ENCODE measurements at regions not wholly inside any gene's neighbourhood (a gene's known extent, or its start where the extent isn't known, plus 50 kb on each side); places are given as distances from the start of the nearest gene placed in this dataset.
A peak's percentile ranks its signal among the peaks of the same experiment; 100 is the strongest.
"Not testable (repeated sequence)": the region's sequence is repeated elsewhere in the genome, so short reads cannot be mapped to it uniquely, and the experiment has no call there.

DNA sequence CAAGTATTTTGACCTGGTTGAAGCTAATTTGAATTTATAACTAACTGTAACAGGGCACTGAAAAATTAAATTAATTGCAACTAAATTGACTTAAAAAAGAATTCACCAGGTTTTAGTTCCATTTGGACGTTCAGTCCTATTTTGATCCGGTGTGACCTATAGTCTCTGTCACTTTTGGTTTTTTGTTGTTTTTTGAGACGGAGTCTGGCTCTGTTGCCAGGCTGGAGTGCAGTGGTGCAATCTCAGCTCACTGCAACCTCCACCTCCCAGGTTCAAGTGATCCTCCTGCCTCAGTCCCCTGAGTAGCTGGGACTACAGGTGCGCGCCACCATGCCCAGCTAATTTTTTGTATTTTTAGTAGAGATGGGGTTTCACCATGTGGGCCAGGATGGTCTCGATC lies 91.2 kb downstream of the GADD45G start:
- not testable (repeated sequence) for DNase-seq (ENCODE audit: low spot score)

- no peak for DNase-seq (ENCODE audit: low spot score)
These were observed 92.0 kb downstream of the GADD45G start for GRCh38 chr9:89696780-89697179.

DNA sequence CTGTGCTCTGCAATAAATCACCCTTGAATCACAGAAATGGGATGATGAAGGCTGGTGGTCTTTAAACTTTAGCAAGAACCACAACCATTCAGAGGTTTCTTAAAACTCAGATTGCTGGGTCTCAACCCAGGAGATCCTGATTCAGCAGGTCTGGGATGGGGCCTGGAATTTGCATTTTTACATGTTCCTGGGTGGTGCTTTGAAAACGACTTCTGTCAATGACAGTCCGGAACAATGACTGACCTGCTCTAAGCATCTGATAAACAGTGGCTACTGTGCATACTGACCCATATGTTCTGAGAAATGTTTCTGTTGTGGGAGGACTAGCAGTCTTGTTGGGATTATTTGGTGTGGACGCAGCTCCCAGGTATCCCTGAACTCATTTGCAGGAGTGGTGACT lies 92.7 kb downstream of the GADD45G start:
- no peak for DNase-seq (ENCODE audit: low spot score)

DNA sequence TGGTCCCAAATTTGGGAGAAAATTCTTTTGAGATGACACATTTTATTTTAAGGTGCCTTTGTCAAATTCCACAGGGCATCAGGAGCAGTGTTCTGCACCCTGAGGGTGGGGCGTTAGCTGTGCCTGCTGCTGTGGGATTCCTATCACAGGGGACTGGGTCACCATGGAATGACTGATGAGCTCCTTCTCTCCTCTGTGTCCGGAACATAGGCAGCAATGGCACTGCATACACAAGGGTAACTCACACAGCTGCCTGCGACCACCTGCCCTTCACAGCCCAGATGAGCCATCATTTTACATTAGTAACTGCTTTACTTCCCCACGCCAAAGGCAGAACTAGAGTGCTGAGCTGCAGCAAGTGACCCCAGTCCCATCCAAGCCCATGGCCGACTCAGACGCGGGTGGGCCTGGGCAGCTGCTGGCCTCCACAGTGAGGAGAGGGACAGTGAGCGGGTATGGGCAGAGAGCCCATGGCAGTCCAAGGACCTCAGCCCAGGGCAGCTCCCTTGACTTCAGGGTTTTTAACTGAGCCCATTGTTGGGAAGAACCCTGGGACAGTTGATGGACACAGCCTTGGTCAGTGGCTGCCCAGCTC lies 93.7 kb downstream of the GADD45G start:
- DNase-seq (ENCODE audit: low spot score), result no peak

GRCh38 chr9:89699646-89700045 lies 94.8 kb downstream of the GADD45G start:
- DNase-seq (ENCODE audit: low spot score), result no peak

DNA sequence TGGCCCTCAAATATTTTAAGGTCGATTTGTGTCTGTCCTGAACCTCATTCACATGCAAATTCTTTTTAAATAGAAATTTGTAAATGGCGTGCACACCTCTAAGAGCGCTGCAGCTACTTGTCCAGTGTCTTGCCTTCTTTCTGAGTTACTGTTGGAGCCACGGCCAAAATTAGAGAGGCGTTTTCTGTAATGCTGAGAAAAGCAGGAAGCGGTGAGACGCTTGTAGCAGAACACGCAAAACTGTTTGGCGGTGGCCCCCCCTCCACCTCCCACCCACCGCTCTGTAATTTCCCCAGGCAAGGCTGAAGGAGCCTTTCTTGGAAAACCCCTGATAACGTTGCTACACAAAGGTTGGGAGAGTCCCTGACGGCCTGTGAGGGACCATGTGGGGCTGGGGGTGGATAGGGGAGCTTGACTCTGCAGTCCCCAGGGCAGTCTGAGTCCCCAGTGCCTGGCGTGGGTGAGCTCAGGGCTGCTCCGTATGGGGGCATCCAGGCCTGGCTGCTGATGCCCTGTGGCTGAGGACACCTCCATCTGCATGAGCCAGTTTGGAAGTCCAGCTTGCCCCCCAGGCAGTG lies 96.5 kb downstream of the GADD45G start:
- DNase-seq (ENCODE audit: low spot score), result peak; percentile 69

- no peak for DNase-seq (ENCODE audit: low spot score)
These were observed 97.6 kb downstream of the GADD45G start for GRCh38 chr9:89702401-89702800.

- no peak for DNase-seq (ENCODE audit: low spot score)
These were observed 100.8 kb downstream of the GADD45G start for GRCh38 chr9:89705651-89706050.

DNA sequence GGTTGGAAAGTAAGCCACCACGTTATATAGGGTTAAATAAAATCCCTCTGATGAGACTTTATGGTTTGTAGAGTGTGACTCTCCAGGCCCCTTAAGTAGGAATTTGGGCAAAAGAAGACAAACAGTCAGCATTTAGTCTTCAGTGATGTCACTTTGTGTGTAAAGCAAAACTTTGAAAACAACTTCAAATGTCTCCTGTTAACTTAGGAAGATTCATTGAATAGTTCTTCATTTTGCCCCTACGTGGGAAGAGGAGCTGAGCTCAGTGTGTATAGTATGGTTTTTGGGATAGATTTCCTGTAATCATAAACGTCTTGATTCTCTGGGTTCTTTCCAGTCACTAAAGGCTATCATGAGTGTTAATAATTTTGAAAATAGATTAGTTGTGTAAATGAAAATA lies 101.3 kb downstream of the GADD45G start:
- DNase-seq (ENCODE audit: low spot score), result no peak

DNA sequence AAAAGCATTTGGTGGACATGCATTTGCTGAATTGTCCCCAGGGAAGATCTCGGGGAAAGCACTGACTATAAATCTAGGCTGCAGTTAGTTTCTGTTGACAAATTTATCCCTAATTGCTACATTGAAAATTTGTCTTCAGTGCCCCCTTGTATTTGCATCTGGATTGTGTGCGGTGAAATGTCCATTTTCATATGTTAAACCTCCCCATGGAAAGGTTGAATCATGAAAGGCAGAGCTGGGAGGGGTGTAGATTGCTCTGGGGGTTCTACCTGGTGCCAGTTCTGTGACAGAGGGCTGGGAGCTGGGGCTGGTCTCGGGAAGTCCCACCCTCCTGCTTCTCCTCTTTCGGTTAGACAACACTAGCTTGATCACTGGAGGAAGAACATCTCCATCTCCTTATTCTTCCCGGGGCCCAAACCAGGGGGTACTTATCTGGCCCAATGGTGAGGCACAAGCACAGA lies 101.9 kb downstream of the GADD45G start:
- DNase-seq (ENCODE audit: low spot score), result no peak

GRCh38 chr9:89710697-89711096 lies 105.9 kb downstream of the GADD45G start:
- DNase-seq (ENCODE audit: low spot score), result no peak

DNA sequence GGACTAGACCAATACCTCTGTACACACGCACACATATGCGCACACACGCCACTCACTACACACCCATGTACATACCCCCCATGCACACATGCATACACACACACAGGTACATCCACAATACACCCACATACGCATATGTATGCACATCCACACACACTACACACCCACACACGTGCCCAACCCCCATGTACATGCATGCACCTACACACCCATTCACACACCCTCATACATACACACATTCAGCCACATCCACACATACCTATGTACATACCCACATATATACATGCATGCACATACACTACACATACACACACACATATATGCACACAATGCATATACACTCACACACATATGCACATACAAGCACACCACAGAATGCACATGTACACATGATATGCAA lies 107.1 kb downstream of the GADD45G start:
- DNase-seq (ENCODE audit: low spot score), result no peak

DNA sequence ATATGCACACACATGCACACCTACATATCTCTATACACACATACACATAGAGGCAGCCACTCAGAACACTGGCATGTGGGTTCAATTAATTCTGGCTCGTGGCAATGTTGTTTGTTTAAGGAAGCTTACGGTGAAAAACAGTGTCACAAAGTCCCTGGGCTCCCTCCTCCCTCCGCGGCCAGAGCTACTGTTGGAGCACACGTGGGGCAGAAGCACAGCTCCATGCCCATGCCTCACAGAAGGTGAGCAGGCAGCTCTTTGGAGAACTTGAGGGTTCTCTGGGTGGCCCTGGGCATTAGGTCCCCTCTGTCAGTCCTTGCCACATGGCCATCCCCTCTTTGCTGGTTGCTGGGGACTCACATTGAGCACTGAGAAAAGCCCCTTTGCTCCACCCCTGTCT lies 107.5 kb downstream of the GADD45G start:
- no peak for DNase-seq (ENCODE audit: low spot score)

DNA sequence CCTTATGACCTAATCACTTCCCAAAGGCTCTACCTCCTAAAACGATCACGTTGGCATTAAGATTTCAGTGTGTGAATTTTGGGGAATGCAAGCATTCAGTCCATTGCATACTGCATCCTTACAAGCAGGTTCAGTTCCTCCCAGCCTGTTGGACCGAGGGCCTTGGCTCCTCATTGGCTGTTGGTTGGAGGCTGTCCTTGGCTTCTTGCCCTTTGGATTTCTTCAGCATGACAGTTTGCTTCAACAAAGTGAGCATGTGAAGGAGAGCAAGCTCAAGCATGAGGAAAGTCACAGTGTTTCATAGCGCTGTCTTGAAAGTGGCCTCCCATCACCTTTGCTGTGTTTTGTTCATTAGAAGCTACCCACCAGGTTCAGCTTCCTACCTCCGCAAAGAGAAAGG lies 109.5 kb downstream of the GADD45G start:
- no peak for DNase-seq (ENCODE audit: low spot score)

- peak; percentile 45 for DNase-seq (ENCODE audit: low spot score)
These were observed 110.6 kb downstream of the GADD45G start for GRCh38 chr9:89715318-89715858.

GRCh38 chr9:89715881-89716280 lies 111.1 kb downstream of the GADD45G start:
- no peak for DNase-seq (ENCODE audit: low spot score)

DNA sequence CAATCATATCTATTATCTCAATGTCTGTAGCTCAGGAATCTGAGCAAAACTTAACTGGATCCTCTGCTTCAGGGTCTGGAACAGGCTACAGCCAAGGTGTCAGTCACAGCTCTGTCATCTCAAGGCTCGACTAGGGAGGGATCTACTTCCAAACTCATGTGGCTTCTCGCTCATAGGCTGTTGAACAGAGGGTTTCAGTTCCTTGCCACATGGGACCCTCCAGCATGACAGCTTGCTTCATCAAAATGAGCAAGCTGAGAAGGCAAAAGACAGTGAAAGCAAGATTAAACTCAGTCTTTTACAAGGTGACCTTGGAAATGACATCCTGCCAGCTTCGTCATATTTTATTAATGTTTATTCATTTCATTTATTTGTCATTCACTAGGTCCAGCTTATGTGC lies 111.7 kb downstream of the GADD45G start:
- no peak for DNase-seq (ENCODE audit: low spot score)

DNA sequence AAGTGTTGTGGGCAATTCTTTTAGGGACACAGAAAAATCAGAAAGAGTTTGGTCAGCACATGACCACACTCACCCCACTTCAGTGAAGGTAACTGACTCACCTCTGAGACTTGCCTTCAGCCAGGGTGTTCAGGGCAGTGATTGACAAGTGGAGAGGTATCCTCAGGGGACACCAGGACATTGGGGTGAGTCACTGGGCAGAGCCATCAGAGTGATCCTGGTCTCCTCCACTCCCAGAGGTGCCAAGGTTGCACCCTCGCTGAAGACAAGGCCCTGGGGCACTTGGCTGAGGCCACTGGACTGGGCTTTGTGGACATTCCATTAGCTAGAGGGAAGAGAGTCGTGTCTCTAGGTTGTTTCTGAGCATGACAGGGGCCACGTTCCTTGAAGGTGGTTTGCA lies 113.4 kb downstream of the GADD45G start:
- DNase-seq (ENCODE audit: low spot score), result no peak

DNA sequence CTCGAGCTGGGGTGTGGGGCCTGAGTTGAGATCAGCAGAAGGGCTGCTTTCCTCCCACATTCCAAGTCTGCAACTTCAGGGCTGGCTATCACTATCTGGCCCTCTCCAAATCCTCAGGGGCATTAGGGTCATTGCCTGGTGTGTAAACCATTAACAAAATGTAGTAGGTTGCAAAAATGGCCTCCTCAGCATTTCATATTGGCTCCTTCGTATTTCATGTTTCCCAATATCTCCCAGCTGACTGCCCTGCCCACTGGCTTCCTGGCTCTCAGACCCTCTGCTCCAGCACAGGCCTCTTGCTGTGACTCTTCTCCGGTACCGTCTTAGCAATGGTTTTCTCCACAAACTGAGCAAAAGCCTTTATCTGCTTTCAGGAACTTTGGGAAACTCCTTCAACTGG lies 113.8 kb downstream of the GADD45G start:
- DNase-seq (ENCODE audit: low spot score), result no peak

- no peak for DNase-seq (ENCODE audit: low spot score)
These were observed 114.4 kb downstream of the GADD45G start for GRCh38 chr9:89719202-89719601.

DNA sequence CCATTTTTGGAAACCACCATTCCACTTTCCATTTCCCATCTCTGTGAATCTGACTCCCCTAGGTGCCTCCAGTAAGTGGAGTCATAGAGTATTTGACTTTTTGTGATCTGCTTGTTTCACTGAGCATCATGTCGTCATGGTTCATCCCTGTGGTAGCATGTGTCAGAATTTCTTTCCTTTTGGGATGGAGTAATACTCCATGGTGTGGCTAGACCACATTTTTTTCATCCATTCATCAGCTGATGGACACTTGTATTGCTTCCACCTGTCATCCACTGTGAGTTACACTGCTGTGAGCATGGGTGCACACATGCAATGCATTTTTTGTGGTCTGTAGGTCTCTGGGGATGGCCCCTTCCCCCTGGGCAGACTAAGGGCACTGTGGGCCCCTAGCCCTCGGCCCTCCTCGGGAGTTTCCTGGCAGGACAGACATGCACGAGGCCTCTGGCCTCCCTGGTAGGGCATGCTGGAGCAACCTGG lies 115.9 kb downstream of the GADD45G start:
- DNase-seq (ENCODE audit: low spot score), result no peak

DNA sequence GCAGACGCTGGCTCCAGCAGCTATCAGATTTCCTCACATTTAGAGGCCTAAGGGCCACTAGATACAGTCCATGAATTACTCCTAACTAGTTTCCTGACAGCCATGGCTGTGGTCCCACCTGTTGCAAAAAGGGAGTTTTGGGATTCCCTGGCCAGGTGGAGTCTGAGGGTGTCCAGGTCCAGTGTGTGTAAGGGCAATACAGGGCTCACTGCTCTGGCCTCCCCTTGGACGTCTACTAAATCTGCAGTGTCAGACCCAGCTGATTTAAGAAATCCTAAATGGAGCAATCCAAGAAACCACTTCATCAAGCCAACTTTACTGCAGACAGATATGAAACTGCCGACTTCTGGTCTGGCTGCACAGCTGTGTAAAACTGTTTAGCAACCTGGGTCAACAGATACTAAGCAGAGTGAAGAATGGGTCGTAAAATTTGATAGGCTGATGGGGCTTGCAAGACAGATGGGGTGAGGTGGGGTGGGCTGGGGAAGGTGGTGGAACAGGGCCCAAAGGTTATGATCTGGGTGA lies 116.4 kb downstream of the GADD45G start:
- DNase-seq (ENCODE audit: low spot score), result no peak

GRCh38 chr9:89721971-89722530 lies 117.2 kb downstream of the GADD45G start:
- no peak for DNase-seq (ENCODE audit: low spot score)

All from CD4-positive, alpha-beta T cell treated with Interleukin-2 at 100 ng/mL for 4 hours (primary cell).